Stimulated activated CD4-positive, alpha-beta T cell treated with anti-CD3 and anti-CD28 coated beads, Interleukin-1b, Interleukin-23, amount 100 ng/mL, for 48 hours (primary cell): ENCODE measurements at regions not wholly inside any gene's neighbourhood (a gene's known extent, or its start where the extent isn't known, plus 50 kb on each side); places are given as distances from the start of the nearest gene placed in this dataset.
"Not testable (repeated sequence)": the region's sequence is repeated elsewhere in the genome, so short reads cannot be mapped to it uniquely, and the experiment has no call there.

ENCODE experiments used
- DNase-seq: peaks from one replicate; pipeline ENCODE4 v3.0.0-alpha.2; 2020

- DNase-seq = no peak
Observed at GRCh38 chr6:11486959-11487358, 50.6 kb upstream of the TMEM170B start.

- no peak for DNase-seq
Observed at GRCh38 chr6:11486486-11486885, 51.1 kb upstream of the TMEM170B start.

- no peak for DNase-seq
Observed at GRCh38 chr6:11486051-11486450, 51.5 kb upstream of the TMEM170B start.

- no peak for DNase-seq
Observed at GRCh38 chr6:11485271-11485670, 52.3 kb upstream of the TMEM170B start.

- no peak for DNase-seq
Observed at GRCh38 chr6:11484441-11484840, 53.1 kb upstream of the TMEM170B start.

GRCh38 chr6:11482616-11483015 is 54.9 kb upstream of the TMEM170B start:
- DNase-seq = no peak

- DNase-seq = no peak
Observed at GRCh38 chr6:11480541-11480940, 57.0 kb upstream of the TMEM170B start.

GRCh38 chr6:11479296-11479695 is 58.3 kb upstream of the TMEM170B start:
- no peak for DNase-seq

GRCh38 chr6:11478586-11478985 is 59.0 kb upstream of the TMEM170B start:
- no peak for DNase-seq

GRCh38 chr6:11475016-11475415 is 62.5 kb upstream of the TMEM170B start:
- no peak for DNase-seq

- no peak for DNase-seq
Observed at GRCh38 chr6:11473008-11473740, 64.4 kb upstream of the TMEM170B start.

- DNase-seq = no peak
Observed at GRCh38 chr6:11471261-11471660, 66.3 kb upstream of the TMEM170B start.

GRCh38 chr6:11469684-11470083 is 67.9 kb upstream of the TMEM170B start:
- DNase-seq = no peak

GRCh38 chr6:11468271-11468670 is 69.3 kb upstream of the TMEM170B start:
- not testable (repeated sequence) for DNase-seq

GRCh38 chr6:11467364-11467763 is 70.2 kb upstream of the TMEM170B start:
- DNase-seq = no peak

GRCh38 chr6:11463398-11463780 is 74.2 kb upstream of the TMEM170B start:
- no peak for DNase-seq

- DNase-seq = no peak
Observed at GRCh38 chr6:11462742-11463397, 74.7 kb upstream of the TMEM170B start.

GRCh38 chr6:11460837-11461661 is 76.5 kb upstream of the TMEM170B start:
- peak; percentile 39 for DNase-seq

GRCh38 chr6:11460001-11460668 is 77.4 kb upstream of the TMEM170B start:
- DNase-seq = no peak

GRCh38 chr6:11459079-11459610 is 78.4 kb upstream of the TMEM170B start:
- DNase-seq = peak; percentile 19

GRCh38 chr6:11458509-11458908 is 79.0 kb upstream of the TMEM170B start:
- no peak for DNase-seq

GRCh38 chr6:11457422-11457821 is 80.1 kb upstream of the TMEM170B start:
- not testable (repeated sequence) for DNase-seq

- not testable (repeated sequence) for DNase-seq
Observed at GRCh38 chr6:11452106-11452505, 85.4 kb upstream of the TMEM170B start.
